ENCODE measurements at regions not wholly inside any gene's neighbourhood (a gene's known extent, or its start where the extent isn't known, plus 50 kb on each side); places are given as distances from the start of the nearest gene placed in this dataset.

DNA sequence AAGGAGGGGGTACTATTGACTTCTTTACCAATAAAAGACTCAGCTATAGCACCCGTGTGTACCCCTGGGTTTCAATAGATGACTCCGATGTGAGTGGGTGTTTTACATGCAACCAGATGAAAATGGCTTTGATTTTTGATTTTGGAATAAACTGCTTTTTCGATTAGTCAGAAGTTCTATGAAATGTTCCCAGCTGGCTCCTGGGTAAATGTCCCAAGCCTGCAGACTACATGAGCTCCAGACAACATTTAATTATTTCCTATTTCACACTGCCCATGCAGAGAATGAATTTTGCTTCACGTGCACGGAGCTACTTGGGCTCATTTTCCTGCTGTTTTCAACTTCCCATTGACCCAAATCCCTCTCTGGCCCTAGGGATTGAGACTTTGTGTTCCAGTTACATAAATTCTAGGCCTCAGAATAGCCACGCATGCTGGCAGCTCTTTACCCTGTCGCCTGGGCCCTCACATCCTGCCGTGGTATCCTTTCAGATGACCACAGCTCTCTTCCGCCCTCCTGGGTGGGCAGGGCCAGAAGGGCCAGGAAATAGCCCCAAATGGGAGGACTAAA, 59.7 kb downstream of the GPR6 start:
- ChIA-PET POLR2A (no interaction called here), CTCF (interaction anchor here (1.1 to 9.6 kb wide), 7 partner anchors 15 to 511 kb away, joined by 3 to 449 read pairs (median 59); partner anchors contain the start of genes AK9 and FIG4)
- no TSS peak for BruUV-seq (replicated peaks)
- TF ChIP-seq, protein P1, sequence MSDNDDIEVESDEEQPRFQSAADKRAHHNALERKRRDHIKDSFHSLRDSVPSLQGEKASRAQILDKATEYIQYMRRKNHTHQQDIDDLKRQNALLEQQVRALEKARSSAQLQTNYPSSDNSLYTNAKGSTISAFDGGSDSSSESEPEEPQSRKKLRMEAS (IDR thresholded peaks at IDR 0.05; ENCODE audit: insufficient read depth, insufficient read length): no peak
- TF ChIP-seq FOS (IDR thresholded peaks at IDR 0.05; ENCODE audit: borderline replicate concordance, insufficient read depth, low read length) (no peak), MYC (IDR thresholded peaks at IDR 0.05; ENCODE audit: low read depth, low read length) (no peak), POLR2A (IDR thresholded peaks at IDR 0.05; ENCODE audit: low read depth, low read length) (no peak), GATA2 (IDR thresholded peaks at IDR 0.05; ENCODE audit: insufficient read depth, insufficient read length, low read depth, low read length) (no peak)
- TF ChIP-seq, protein P2, sequence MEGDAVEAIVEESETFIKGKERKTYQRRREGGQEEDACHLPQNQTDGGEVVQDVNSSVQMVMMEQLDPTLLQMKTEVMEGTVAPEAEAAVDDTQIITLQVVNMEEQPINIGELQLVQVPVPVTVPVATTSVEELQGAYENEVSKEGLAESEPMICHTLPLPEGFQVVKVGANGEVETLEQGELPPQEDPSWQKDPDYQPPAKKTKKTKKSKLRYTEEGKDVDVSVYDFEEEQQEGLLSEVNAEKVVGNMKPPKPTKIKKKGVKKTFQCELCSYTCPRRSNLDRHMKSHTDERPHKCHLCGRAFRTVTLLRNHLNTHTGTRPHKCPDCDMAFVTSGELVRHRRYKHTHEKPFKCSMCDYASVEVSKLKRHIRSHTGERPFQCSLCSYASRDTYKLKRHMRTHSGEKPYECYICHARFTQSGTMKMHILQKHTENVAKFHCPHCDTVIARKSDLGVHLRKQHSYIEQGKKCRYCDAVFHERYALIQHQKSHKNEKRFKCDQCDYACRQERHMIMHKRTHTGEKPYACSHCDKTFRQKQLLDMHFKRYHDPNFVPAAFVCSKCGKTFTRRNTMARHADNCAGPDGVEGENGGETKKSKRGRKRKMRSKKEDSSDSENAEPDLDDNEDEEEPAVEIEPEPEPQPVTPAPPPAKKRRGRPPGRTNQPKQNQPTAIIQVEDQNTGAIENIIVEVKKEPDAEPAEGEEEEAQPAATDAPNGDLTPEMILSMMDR (IDR thresholded peaks at IDR 0.05; ENCODE audit: extremely low read depth in 1 of 2, insufficient read depth in 1 of 2, low read depth in 1 of 2, low read length in 2 of 2): no peak
- Histone ChIP-seq H3K9me1 (replicated peaks; ENCODE audit: control insufficient read depth, extremely low read depth, insufficient read depth, low read length) (no peaks in the 10 kb centered on the region), H3K36me3 (ENCODE audit: control insufficient read depth in 2 of 2, extremely low read depth in 1 of 2, insufficient read depth in 2 of 2, low read length in 2 of 2) (no peaks in the 10 kb centered on the region), H3K27ac (ENCODE audit: insufficient read depth, low read depth, low read length) (no peak overlapping the region), H3K27me3 (ENCODE audit: control insufficient read depth in 2 of 2, insufficient read depth in 2 of 2, low read length in 2 of 2) (peaks cover 4% of the 10 kb centered on the region in 2 experiments), H3K4me3 (replicated peaks in 1 of 3; ENCODE audit: insufficient read depth in 1 of 3, low read depth in 1 of 3, low read length in 3 of 3) (no peak overlapping the region), H3K4me1 (ENCODE audit: control insufficient read depth, extremely low read depth, insufficient read depth, low read length) (no peaks in the 10 kb centered on the region), H3K4me2 (ENCODE audit: insufficient read depth, low read length) (no peak overlapping the region), H2AFZ (ENCODE audit: low read depth, low read length) (no peak overlapping the region), H3K9me3 (replicated peaks; ENCODE audit: control insufficient read depth, insufficient read depth, low read length) (no peaks in the 10 kb centered on the region), H3K9ac (replicated peaks; ENCODE audit: extremely low read depth, insufficient read depth, low read length) (no peak overlapping the region), H3K79me2 (ENCODE audit: control insufficient read depth, insufficient read depth, low read length) (no peaks in the 10 kb centered on the region), H4K20me1 (replicated peaks; ENCODE audit: control insufficient read depth, extremely low read depth, insufficient read depth, low read length) (no peaks in the 10 kb centered on the region)
- DNase-seq (ENCODE audit: low read depth, low spot score): no peak
- dilution Hi-C loops (cut with MboI; ENCODE audit: extremely low pct_ligation_motif_present, low sequenced_read_pairs) (no loop called here), intact Hi-C loops (cut with micrococcal nuclease) (no loop called here)
- FAIRE-seq: no peak

Data from endothelial cell of umbilical vein (primary cell).